GM20431 (cell line): ENCODE measurements at regions not wholly inside any gene's neighbourhood (a gene's known extent, or its start where the extent isn't known, plus 50 kb on each side); places are given as distances from the start of the nearest gene placed in this dataset.
"Not testable (repeated sequence)": the region's sequence is repeated elsewhere in the genome, so short reads cannot be mapped to it uniquely, and the experiment has no call there.

Source experiments
- in situ Hi-C: fragments of 300-500 bp; cut with MseI, MboI; formaldehyde crosslinking; loops from one replicate; pipeline ENCODE4 v1.15.0; 2020; ENCODE audit warnings: low sequenced_read_pairs; ENCODE audit not compliant: unreplicated experiment

DNA sequence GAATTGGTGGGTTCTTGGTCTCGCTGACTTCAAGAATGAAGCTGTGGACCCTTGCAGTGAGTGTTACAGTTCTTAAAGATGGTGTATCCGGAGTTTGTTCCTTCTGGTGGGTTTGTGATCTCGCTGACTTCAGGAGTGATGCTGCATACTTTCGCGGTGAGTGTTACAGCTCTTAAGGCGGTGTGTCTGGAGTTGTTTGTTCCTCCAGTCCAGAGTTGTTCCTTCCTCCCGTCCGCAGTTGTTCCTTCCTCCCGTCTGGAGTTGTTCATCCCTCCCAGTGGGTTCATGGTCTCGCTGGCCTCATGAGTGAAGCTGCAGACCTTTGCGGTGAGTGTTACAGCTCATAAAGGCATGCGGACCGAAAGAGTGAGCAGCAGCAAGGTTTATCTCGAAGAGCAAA lies 159.6 kb upstream of the ADAMTSL1 start:
- in situ Hi-C loops: no loop called here

DNA sequence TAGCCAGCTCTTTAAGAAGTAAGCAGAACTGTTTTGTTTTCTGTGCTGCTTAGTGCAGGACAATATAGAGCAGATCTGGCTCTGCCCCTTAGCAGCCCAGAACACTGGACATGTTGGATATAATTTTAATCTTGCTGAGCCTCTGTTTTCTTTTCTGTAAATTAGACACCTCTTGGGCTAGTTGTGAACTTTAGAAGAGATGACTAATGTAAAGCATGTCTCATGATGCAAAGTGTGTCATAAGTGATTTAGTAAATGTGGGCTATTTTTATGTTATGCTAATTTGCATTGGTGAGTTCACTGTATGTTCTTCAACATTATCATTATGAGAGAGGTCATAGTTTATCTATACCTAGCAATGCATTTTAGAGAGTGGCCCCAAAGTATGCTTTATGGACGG lies 156.1 kb upstream of the ADAMTSL1 start:
- in situ Hi-C loops: no loop called here

DNA sequence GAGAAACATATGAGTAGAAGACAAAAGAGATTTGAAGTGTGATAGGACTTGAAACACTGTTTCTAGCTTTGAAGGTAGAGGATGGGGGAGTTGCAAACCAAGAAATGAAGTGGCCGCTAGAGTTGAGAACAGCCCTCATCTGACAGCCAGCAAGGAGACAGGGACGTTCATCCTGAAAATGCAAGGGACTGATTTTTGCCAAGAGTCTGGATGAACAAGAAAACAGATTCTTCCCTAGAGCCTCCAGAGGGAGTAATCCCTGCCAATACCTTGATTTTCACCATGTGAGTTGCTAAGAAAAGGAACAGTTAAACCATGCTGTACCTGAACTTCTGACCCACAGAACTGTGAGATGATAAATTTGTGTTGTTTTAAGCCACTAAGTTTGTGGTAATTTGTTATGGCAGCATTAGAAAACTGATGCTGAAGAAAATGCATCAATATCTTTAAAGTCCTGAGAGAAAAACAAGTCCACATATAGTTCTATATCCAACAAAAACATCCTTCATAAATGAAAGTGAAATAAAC lies 154.0 kb upstream of the ADAMTSL1 start:
- in situ Hi-C loops: no loop called here

DNA sequence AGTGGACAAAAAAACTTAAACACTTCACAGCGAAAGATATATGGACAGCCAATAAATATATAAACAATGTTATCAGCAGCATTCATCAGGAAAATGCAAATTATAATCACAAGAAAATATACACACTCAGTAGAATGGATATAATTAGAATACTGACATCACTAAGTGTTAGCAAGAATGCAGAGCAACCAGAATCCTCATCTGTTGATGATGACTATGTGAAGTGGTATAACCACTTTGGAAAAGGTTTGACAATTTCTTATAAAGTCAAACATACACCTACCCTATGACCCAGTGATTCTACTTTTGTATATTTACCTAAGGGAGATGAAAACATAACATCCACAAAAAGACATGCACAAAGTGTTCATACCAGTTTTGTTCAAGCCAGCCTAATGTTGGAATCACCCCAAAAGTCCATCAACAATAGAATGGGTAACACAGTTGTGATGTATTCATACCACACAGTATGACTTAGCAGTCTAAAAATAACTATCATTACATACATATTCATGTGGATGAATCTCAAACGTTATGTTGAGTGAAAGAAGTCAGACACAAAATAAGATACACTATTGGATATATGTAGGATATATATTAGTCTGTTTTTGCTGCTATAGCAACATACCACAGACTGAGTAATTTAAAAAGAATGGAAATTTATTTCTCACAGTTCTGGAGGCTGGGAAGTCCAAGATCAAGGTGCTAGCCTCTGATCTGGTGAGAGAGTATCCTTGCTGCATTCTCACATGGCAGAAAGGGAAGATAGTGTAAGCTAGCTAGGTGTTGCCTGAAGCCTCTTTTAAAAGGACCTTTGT lies 148.8 kb upstream of the ADAMTSL1 start:
- in situ Hi-C loops: no loop called here

DNA sequence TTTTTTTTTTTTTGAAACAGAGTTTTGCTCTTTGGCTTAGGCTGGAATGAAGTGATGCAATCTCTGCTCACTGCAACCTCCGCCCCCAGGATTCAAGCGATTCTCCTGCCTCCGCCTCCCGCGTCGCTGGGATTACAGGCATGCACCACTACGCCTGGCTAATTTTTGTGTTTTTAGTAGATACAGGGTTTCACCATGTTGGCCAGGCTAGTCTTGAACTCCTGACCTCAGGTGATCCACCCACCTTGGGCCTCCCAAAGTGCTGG lies 148.3 kb upstream of the ADAMTSL1 start:
- in situ Hi-C loops: not testable (repeated sequence)

DNA sequence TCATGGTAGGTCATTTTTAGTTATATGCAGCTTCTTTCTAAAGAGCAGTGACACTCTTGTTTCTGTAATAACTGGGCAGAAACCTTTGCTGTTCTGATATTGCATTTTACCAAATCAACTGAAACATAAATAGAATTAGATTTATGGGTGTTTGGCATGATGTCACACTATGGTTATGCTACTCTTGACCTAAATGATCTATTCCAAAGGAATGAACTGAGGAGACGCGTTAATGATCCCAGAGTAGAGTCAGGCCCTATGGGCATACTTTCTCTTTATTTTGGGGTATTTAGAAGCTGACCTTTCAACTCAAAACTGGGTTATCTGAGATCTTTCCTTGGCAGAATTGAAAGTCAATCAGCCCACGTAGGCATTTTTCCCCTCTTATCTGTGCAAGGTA lies 146.8 kb upstream of the ADAMTSL1 start:
- in situ Hi-C loops: no loop called here

DNA sequence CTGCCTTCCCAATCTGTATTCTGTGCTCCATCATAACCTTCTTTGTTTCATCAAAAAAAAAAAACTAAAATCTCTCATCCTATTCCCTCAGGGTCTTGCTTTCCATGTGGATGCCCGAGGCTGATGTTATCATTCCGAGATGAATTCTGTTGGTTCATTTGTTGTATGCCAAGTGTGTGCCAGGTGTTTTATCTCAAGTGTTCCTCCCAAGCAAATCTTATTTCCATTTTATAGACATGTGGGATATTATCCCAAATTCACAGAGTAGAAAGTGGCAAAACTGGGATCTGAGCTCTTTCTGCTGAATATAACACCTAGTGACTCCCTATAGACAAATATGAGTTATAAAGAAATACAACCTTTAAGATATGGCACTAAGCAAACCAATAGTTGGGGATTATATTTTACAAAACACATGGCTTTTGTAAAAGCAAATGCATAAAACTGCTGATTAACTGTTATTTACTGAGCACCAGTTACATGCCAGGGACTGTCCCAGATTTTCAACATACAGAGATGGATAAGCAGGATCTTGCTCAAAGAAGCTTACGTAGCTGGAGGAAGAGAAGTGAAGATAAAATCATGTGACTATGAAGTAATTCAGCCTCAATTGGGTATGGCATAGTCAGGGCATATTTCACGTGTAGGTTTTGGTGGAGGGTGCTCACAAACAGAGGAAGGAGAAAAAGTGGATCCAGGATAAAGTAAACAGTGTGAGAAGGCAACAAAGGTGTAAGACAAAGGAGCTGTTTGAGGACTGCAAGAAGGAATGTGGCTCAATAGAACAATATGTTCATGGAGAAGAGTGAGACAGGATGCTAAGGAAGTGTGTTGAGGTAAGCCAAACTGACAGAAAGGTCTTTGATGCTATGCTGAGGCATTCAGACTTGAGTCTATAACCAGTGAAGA lies 143.3 kb upstream of the ADAMTSL1 start:
- in situ Hi-C loops: no loop called here

DNA sequence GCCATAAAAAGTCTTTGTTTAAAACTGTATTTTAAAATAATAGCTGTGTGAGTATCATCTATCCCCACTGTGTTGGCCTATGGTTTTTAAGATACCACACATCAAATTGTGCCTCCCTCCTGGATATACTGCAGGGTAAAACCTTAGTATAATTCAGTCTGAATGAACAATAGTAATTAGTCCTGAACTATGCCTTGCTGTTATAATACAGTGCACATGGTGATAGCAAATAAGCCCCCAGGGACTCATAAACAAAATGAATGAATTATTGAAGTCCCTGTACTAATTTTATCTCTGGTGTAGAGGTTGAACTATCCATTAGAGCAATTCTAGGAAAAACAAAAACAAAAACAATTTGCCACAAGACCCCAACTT lies 142.7 kb upstream of the ADAMTSL1 start:
- in situ Hi-C loops: no loop called here

DNA sequence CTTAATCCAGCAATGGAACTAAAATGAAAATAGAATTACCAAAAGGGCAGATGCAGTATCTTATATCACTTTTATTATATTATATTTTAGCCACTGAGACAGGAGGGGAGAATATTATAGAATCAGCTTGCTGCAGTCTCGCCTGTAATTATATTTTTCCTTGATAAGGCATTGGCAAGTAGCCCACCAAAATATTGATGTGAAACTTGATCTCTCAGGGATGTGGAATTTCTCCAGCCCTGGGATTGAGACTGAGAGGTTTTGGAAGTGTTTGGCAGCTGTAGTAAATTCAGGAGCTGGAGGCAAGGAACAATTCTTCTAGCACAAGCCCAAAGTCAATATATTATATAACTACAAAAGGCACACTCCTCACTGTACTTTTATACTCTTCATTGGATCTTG lies 142.1 kb upstream of the ADAMTSL1 start:
- in situ Hi-C loops: no loop called here

DNA sequence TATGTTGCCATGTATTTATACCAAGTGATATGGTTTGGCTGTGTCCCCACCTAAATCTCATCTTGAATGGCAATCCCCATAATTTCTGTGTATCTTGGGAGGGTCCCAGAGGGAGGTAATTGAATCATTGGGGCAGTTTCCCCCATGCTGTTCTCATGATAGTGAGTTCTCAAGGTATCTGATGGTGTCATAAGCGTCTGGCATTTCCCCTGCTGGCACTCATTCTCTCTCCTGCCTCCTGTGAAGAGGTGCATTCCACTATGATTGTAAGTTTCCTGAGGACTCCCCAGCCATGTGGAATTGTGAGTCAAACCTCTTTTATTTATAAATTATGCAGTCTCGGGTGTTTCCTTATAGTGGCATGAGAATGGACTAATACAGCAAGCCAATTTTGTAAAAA lies 140.8 kb upstream of the ADAMTSL1 start:
- in situ Hi-C loops: no loop called here

DNA sequence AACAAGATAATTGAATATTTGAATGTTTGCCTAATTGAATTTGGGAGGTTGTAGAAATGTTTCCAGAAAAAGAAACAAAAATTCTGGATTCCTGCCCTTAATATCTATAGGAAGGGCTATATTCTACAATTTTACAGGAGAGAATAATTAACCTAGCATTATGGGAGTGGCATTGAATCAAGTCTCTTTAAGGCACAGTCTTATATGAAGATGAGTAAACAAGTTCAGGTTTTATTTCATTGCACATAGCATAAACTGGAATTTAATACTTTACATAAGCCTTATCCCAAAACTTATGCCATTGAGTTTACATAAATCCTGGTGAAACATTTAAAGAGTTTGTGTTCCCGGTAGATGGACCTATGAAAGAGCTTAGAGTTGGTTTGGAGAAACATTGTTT lies 138.1 kb upstream of the ADAMTSL1 start:
- in situ Hi-C loops: no loop called here

DNA sequence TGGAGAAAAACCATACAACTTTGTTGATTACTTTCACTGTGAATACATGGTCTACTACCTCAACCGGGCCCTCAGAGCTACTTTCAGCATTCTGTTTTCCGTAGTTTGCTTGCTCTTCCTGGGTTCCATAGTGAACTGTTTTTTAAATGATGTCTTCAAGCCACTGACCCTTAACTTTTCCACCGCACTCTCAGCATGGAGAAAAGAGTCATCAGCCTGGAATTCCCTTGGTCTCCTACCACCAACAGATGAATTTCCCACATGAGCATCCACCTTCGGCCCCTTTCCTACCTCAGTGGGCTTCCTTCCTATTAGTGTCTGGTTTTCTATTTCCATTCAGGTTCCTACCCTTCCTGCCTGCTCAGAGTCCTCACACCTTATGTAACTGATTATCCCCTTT lies 135.9 kb upstream of the ADAMTSL1 start:
- in situ Hi-C loops: no loop called here

DNA sequence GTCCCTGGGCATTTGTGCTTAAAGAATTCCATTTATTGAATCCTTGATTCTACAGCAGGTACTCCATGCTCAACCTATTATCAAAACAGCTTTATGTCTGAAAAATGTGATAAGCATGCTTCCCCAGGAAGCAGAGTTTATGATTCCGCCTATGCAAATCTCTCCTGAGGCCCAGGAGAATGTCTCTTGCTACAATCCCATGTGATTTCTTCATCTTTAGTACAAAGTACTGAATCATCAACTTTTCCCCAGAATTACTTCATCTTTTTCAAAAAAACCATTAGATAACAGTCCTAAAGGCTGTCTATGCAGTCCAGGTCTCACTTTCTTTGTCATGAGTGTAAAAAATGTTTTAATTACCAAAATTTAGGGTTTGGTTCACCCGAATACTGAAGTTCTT lies 130.2 kb upstream of the ADAMTSL1 start:
- in situ Hi-C loops: no loop called here

DNA sequence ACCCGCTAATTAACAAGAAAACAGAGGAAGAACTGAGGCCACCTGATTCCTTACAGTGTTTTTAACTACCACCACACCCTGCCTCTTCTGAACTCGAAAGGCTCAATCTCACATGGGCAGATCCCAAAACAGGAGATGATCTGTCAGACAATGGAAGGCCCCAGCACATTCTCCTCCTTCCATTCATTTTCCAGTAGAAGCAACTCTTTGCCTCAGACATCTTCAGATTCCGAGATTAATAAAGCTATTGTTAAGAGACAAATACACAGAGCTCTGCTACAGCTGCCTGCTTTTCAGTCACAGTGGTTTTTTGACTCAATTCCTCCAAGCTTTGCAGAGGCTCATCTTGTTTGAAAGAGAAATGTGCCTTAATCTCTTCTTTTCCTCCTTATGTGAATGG lies 127.2 kb upstream of the ADAMTSL1 start:
- in situ Hi-C loops: no loop called here

DNA sequence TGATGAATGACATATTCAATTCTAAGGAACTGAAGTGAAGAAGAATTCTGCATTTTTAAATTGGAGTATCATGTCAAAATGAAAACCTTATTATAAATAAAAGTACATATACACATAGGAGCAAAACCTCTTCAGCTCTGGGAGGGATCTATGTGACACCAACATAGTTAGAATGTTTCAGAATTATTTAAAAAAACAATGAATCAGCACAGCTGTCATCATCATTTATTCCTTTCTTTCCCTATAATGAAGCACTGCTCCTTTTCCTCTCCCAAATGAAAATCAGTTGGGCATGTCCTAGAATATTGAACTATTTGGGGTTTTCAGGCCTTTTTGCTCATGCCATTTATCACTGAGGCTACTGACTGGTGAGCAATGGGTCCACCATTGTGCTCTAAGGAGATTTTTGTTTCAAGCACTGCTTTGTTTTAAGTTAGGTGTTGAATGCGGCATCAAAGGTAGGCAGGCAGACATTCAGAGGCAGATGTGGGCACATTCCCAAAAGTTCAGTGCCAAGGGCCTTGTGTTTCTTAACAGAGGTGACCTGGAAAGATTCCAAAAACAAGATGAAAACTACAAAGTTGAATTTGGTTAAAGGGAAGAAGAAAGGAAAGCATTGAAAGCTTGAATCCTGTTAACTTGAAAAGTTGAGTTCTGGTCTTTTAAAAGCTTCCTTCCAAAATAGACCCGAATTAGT lies 126.4 kb upstream of the ADAMTSL1 start:
- in situ Hi-C loops: no loop called here

DNA sequence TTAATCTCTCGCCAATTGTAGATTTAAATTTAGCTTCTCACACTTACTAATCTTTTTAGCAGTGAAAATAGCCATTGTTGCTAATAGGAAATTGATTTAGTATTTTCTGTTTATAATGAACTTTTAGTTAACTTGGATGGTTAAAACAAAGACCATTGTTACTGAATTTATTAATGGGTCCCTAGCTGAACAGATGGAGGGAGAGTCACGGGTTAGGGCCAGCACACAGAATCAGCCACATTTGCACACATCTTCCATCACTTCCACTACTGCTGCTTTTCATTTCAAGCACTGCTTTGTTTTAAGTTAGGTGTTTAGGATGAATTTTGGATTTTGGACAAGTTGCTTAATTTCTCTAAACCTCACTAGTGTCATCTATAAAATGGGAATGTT lies 125.9 kb upstream of the ADAMTSL1 start:
- in situ Hi-C loops: no loop called here

DNA sequence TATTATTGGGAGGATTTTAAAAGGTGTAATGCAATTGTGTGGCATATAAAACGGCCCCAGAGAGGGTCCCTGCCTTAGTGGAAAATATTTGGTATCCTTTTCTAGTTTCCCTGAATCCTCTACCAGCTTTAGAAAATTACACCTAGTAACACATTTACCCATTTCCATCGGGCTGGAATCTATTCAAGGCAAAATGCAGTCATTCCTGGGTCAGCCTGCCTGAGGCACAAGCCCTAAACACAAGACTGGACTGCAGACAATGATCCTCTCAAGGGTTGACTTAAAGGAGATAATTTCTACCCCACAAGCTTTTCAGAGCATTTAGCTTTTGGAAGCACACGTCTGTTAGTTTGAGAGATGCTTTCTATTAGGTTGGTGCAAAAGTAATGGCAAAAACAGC lies 124.4 kb upstream of the ADAMTSL1 start:
- in situ Hi-C loops: no loop called here

DNA sequence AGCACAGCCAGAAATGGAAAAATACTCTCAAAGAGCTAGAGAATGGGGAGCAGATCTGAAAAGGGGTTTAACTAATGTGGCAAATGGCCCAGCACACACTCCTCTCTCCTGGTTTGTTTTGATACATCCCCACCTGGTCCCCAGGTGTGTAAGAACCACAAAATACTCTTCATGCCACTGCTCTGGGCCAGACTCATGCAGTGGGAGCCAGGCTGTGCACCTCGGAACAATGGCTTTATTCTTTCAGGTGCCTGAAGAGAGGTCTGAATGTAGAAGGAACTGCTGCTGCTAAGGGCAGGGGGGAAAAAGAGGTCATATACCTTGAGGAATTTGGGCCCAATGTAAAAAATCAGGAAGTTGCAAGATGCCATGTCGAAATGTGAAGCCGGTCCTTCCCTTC lies 123.9 kb upstream of the ADAMTSL1 start:
- in situ Hi-C loops: no loop called here

DNA sequence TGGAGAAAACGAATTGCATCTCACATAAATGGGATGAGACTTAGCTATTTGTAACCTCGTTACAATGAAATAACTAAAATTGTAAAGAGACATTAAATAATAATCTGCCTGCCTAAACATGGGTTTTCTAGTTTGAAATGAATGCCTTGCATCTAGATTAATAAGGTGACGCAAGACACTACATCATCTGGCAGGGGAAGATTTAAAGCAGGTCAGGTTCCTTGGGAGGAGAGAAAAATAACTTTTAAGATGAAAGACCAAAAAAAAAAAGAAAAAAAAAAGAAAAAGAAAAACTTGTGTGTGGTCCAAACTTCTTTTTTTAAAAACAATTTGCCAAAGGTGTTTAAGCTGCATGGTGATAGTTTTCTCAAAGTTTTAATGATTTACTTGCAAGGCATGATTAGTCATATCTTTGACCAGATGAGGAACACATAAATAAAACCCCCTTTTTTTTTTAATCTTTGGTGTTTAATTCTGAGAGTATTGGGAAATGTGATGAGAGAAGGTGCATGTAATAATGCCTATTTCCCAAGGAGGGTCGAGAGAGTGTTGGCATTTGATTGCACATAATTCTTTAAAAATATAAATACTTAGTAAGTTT lies 122.9 kb upstream of the ADAMTSL1 start:
- in situ Hi-C loops: no loop called here

DNA sequence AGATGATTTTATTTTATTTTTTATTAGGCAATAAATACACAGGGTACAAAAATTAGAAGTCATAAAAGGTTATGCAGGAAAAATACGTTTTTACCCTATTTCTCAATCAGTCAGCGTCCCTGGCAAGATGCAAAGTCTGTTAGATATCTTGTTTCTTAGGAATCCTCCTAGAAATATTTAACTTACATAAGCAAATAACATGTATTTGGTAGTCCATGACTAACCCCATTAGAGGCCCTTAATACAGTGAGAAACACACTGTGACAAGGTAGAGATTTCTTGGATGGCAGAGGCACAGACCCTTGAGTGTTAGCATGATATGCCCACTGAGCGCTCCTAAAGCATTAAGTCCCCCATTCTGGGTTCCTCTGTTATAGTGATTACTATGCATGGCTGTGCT lies 121.2 kb upstream of the ADAMTSL1 start:
- in situ Hi-C loops: no loop called here

DNA sequence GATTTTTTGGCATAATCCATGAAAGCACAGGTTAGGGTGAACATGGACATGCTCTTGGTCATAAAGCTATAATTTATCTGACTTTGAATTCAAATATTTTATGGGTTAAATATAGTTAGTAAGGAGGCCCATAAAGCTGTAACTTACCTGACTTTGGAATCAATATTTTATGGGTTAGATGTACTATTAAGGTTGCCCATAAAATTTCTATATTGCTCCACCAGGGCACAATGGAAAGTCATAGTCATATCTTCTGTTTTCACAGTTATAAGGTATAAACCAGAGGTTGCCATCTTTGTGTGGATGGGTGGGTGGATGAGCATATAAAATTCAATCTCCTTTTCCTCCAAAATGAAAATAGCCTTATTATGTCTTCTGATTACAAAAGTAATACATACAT lies 120.5 kb upstream of the ADAMTSL1 start:
- in situ Hi-C loops: no loop called here
